ENCODE measurements at regions not wholly inside any gene's neighbourhood (a gene's known extent, or its start where the extent isn't known, plus 50 kb on each side); places are given as distances from the start of the nearest gene placed in this dataset.

DNA sequence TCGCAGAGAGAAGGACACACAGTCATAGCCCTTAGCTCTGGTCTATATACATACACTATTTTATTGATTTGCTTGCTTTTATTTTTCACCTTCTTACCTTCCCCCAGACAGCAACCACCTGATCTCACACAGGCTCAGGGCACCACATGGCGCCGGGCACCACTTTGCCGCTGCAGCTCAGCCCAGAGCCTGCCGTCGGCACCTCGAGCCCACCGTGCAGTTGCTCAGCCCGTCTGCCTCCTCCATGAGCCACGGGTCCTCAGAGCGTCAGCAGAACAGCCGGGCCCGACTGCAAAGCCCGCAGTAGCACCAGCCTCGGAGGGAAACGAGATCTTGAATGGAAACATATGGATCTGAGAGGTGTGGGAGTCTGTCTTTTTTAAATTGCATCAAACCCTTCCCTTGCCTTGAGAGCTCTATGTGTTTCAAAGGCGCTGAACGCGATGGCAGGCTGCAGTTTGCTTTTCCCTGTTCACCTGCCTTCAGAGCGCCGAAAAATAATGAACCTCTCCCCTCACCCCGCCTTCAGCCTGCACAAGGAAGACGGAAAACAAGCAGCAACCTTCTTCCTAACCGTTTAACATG is 505.4 kb downstream of the MN1 start:
- H3F3A ChIP-seq (ENCODE audit: insufficient read depth, low read length) = no peaks in the 10 kb centered on the region
- H3K36me3 ChIP-seq (ENCODE audit: insufficient read depth, low read length) = no peaks in the 10 kb centered on the region
- H3K4me1 ChIP-seq (ENCODE audit: insufficient read depth, low read length, severe bottlenecking) = no peaks in the 10 kb centered on the region
- H3K4me3 ChIP-seq (ENCODE audit: low read depth, low read length, poor library complexity, severe bottlenecking) = no peak overlapping the region
- no peak overlapping the region for H3K9ac ChIP-seq (ENCODE audit: low read length)
- H3K79me2 ChIP-seq (ENCODE audit: insufficient read depth, low read length) = no peaks in the 10 kb centered on the region
- no peaks in the 10 kb centered on the region for H3K9me3 ChIP-seq (ENCODE audit: low read length)
- no peaks in the 10 kb centered on the region for H3K9me2 ChIP-seq (ENCODE audit: low read depth, low read length)
- no peak overlapping the region for H3K27ac ChIP-seq (ENCODE audit: low read depth, low read length, poor library complexity, severe bottlenecking)
- H2AFZ ChIP-seq (ENCODE audit: low read length) = no peak overlapping the region
- H3K27me3 ChIP-seq (ENCODE audit: insufficient read depth, low read length) = no peaks in the 10 kb centered on the region
- no peak overlapping the region for H3K4me2 ChIP-seq (ENCODE audit: low read length)
- TF ChIP-seq, protein P1, sequence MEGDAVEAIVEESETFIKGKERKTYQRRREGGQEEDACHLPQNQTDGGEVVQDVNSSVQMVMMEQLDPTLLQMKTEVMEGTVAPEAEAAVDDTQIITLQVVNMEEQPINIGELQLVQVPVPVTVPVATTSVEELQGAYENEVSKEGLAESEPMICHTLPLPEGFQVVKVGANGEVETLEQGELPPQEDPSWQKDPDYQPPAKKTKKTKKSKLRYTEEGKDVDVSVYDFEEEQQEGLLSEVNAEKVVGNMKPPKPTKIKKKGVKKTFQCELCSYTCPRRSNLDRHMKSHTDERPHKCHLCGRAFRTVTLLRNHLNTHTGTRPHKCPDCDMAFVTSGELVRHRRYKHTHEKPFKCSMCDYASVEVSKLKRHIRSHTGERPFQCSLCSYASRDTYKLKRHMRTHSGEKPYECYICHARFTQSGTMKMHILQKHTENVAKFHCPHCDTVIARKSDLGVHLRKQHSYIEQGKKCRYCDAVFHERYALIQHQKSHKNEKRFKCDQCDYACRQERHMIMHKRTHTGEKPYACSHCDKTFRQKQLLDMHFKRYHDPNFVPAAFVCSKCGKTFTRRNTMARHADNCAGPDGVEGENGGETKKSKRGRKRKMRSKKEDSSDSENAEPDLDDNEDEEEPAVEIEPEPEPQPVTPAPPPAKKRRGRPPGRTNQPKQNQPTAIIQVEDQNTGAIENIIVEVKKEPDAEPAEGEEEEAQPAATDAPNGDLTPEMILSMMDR (IDR thresholded peaks at IDR 0.05; ENCODE audit: low read length) = no peak
- no peak for TF ChIP-seq EZH2 (IDR thresholded peaks at IDR 0.05; ENCODE audit: borderline replicate concordance, low read length)
- no peaks in the 10 kb centered on the region for H4K20me1 ChIP-seq (ENCODE audit: insufficient read depth, low read length)

DNA sequence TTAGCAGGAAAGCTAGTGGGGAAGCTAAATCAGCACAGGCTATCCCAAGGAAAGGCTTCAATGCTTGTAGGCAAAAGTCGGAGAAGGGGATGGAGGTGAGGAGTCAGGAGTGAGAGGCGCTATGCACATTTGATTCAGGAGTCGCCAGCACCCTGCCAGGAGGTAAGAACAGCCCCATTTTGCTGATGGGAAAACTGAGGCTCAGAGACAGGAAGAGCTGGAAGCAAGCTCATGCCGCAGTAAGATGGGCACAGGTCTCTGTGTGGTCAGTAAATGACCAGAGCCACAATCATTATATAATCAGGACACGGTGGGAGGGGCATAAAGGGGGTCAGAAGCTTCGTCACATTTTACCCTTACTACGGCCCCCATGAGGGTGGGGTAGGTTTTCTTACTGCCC is 504.4 kb downstream of the MN1 start:
- Histone ChIP-seq H3F3A (ENCODE audit: insufficient read depth, low read length) (no peaks in the 10 kb centered on the region), H3K79me2 (ENCODE audit: insufficient read depth, low read length) (no peaks in the 10 kb centered on the region), H3K27ac (ENCODE audit: low read depth, low read length, poor library complexity, severe bottlenecking) (no peak overlapping the region), H3K27me3 (ENCODE audit: insufficient read depth, low read length) (no peaks in the 10 kb centered on the region), H3K36me3 (ENCODE audit: insufficient read depth, low read length) (no peaks in the 10 kb centered on the region), H3K9me3 (ENCODE audit: low read length) (no peaks in the 10 kb centered on the region), H3K9me2 (ENCODE audit: low read depth, low read length) (no peaks in the 10 kb centered on the region), H4K20me1 (ENCODE audit: insufficient read depth, low read length) (no peaks in the 10 kb centered on the region), H3K4me1 (ENCODE audit: insufficient read depth, low read length, severe bottlenecking) (no peaks in the 10 kb centered on the region), H3K4me3 (ENCODE audit: low read depth, low read length, poor library complexity, severe bottlenecking) (no peak overlapping the region), H2AFZ (ENCODE audit: low read length) (no peak overlapping the region), H3K4me2 (ENCODE audit: low read length) (no peak overlapping the region), H3K9ac (ENCODE audit: low read length) (no peak overlapping the region)
- TF ChIP-seq EZH2 (IDR thresholded peaks at IDR 0.05; ENCODE audit: borderline replicate concordance, low read length) = no peak
- TF ChIP-seq, protein P1 (IDR thresholded peaks at IDR 0.05; ENCODE audit: low read length) = no peak

- Histone ChIP-seq H3K9me2 (ENCODE audit: low read depth, low read length) (no peaks in the 10 kb centered on the region), H3K4me3 (ENCODE audit: low read depth, low read length, poor library complexity, severe bottlenecking) (no peak overlapping the region), H3K9me3 (ENCODE audit: low read length) (no peaks in the 10 kb centered on the region), H2AFZ (ENCODE audit: low read length) (no peak overlapping the region), H3K4me1 (ENCODE audit: insufficient read depth, low read length, severe bottlenecking) (no peaks in the 10 kb centered on the region), H3K4me2 (ENCODE audit: low read length) (no peak overlapping the region), H3F3A (ENCODE audit: insufficient read depth, low read length) (no peaks in the 10 kb centered on the region), H3K36me3 (ENCODE audit: insufficient read depth, low read length) (no peaks in the 10 kb centered on the region), H4K20me1 (ENCODE audit: insufficient read depth, low read length) (no peaks in the 10 kb centered on the region), H3K9ac (ENCODE audit: low read length) (no peak overlapping the region), H3K27me3 (ENCODE audit: insufficient read depth, low read length) (no peaks in the 10 kb centered on the region), H3K27ac (ENCODE audit: low read depth, low read length, poor library complexity, severe bottlenecking) (no peak overlapping the region), H3K79me2 (ENCODE audit: insufficient read depth, low read length) (no peaks in the 10 kb centered on the region)
- TF ChIP-seq, protein P1 (IDR thresholded peaks at IDR 0.05; ENCODE audit: low read length) = no peak
- no peak for TF ChIP-seq EZH2 (IDR thresholded peaks at IDR 0.05; ENCODE audit: borderline replicate concordance, low read length)
Observed at GRCh38 chr22:27298332-27298731, 503.2 kb downstream of the MN1 start.

Data from OCI-LY1 (cell line).